HG02678 (cell line): ENCODE measurements at regions not wholly inside any gene's neighbourhood (a gene's known extent, or its start where the extent isn't known, plus 50 kb on each side); places are given as distances from the start of the nearest gene placed in this dataset.
"Not testable (repeated sequence)": the region's sequence is repeated elsewhere in the genome, so short reads cannot be mapped to it uniquely, and the experiment has no call there.

Experiments used
- ATAC-seq: cut with Tn5 transposase; IDR thresholded peaks from one replicate; pipeline ENCODE4 v1.9.1; 2021; ENCODE audit warnings: mild to moderate bottlenecking, moderate library complexity; ENCODE audit not compliant: unreplicated experiment

- no peak for ATAC-seq
Measured at GRCh38 chr15:96638793-96639192, 308.3 kb downstream of the NR2F2 start.

DNA sequence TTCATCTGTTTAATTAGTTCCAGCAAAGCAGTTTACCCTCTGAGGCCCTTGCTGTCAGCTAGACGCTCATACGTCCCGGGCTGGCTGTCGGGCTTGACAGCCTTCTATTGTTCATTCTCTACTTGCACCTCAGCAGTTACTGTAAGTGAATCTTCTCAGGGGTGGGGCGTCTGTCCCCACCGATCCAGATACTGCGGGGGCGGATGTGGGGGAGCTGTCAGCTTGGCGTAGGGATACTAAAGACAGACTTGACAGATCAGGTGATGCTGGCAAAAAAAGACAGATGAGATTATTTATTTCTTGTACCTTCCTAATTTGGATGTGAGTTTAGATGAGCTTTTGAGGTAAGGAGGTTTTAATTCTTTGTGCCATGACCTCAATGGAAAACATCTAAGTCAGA, 315.3 kb downstream of the NR2F2 start:
- no peak for ATAC-seq

GRCh38 chr15:96648866-96649265, 318.4 kb downstream of the NR2F2 start:
- ATAC-seq: no peak

DNA sequence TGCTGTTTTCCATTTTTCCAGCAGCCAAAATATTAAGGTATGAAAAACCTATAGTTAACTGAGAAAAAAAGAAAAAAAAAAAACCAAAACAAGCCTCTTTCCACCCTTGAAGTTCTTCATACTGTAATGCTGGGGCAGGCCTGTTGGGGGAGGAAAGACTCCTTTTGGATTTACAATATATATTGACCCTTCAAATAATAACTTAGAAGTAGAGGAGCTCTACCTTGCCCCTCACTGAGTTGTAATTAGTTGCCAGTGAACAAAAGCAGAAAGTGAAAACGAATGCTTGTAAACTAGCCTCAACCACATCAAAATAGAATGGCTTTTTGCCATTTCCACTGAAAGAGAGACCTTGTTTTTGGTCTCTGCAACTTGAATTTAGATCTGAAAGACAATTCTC, 326.6 kb downstream of the NR2F2 start:
- no peak for ATAC-seq

- ATAC-seq: not testable (repeated sequence)
Measured at GRCh38 chr15:96666979-96667378, 336.5 kb downstream of the NR2F2 start.

- ATAC-seq: no peak
Measured at GRCh38 chr15:96670389-96670788, 339.9 kb downstream of the NR2F2 start.

- ATAC-seq: no peak
Measured at GRCh38 chr15:96672629-96673028, 342.1 kb downstream of the NR2F2 start.

GRCh38 chr15:96678386-96678785, 347.9 kb downstream of the NR2F2 start:
- ATAC-seq: no peak

DNA sequence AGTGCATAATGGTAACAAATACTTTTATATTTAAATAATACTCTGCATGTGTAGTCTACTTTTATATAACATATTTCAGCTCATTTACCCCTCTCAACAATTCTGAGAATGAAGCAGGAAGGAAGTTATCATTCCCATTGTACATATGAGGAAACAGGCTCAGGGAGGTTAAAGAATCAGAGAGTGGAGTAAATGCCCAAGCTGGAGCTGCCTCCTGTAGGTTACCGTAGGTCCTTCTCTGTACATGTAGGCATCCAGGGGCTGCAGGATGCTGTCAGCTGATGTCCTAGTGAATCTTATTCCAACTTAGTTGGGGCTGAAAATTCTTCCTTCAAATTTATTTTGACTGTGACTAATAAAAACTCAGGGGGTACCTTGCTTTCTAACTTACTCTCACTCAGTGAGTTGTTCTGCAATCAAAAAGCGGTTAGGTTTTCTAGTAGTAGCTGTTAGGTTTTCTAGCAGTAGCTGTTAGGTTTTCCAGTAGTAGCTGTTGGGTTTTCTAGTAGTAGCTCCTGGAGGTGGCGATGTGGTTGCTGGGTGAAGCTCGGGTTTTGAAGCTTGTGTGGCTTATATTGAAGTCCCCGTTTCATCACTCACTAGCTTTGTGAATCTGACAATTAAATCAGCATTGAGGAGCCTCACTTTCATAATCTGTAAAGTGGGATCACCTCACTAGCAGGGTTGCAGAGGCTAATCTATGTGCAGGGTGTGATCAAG, 357.0 kb downstream of the NR2F2 start:
- ATAC-seq: no peak

- no peak for ATAC-seq
Measured at GRCh38 chr15:96690733-96691132, 360.2 kb downstream of the NR2F2 start.

DNA sequence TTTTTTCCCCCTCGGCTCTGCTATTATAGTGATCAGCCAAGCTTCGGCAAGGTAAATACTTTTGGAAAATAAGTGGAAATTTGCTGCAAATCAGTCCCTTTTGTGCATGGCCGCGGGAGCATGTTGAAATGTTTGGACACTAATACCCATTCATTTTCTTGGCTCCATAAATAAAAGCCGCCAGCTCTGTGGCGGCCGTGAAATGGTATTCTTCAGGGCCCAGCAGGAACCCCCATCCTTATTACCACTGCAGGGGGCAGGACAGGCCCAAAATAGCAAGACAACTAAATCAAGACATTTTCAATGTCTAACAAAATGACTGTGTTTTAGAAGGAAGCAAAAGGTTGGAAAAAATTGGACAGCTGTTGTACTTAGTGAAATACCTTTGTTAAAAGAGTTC, 362.3 kb downstream of the NR2F2 start:
- no peak for ATAC-seq

DNA sequence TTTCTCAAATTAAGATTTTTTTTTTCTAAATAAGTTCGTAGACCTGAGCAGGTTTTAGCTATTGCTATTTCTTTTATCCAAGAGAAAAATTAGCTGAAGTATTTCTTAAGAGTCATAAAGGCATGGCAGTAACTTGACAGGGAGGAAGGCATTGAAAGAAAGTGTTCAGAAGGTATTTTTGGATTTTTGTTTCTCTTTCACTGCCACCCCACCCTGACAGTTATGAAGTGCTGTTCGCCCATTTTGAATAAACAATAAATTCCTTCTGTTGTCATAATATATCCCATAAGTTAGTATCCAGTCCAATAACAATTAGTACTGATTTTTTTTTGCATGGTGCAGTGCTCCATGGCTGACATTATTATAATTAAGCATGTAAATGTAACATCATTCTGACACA, 363.0 kb downstream of the NR2F2 start:
- no peak for ATAC-seq

DNA sequence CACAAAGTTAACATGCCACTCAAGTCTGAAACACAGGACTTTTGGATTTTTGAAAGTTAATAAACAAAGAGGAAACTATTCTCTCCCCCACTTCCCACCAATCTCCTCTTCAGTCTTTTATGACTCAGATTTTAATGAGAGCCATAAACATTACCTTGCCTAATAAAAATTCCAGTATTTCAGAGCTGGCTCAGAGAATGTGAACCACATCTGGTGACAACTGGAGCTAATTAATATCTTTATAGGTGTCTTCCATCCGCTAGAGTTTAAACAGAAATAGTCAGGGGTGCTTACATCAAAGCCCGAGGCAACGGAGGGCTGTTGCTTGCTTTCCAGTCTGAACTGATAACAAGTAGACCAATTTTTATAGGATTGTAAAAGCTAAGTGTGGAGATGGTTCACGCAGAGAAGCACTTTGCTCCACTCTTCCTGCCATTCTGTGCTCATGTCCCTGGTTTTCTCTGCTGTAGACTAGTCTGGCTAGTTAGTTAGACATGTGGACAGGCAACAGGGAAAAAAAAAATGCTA, 363.6 kb downstream of the NR2F2 start:
- no peak for ATAC-seq

GRCh38 chr15:96695426-96695825, 364.9 kb downstream of the NR2F2 start:
- ATAC-seq: no peak

DNA sequence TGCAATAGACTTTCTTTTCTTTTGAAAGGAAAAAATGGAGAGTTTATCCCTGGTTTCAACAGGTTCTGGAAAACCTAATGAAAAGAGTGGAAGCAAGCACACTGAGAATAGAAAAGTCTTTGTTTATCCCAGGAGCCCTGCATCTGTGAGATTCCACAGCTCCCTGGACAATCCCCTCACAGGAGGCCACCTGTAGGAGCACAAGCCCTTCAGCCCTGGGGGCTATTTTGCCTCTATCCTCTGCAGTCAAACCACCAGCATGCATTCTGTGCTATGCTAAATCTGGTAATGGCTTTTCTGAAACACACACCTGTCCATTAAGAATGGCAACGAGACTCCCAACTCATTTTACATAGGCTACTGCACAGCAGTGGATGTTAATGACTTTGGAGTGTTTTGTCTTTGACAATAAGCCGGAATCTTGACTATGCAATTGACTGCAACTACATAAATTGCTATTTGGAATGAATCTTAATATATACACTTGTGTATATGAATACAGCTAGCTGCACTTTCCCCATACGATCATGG, 369.4 kb downstream of the NR2F2 start:
- no peak for ATAC-seq

DNA sequence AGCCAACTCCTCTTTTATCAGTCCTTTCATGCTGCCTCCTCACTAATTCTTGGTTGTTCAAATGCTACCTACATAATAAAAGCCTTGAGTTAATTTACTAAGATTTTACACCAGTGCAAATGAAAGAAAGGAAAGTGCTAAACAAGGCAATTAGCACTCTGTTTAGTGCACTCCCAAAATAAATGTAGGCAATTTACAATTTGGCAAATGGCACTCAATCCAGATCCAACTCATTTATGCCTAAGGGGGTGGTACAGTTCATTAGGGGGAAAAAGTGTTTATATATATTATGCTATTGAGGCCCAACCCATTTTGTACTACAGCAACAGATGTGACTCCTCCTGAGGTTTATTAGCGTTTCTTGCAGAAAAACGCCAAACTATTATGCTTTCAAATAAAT, 370.1 kb downstream of the NR2F2 start:
- ATAC-seq: no peak

- no peak for ATAC-seq
Measured at GRCh38 chr15:96701443-96701842, 370.9 kb downstream of the NR2F2 start.

GRCh38 chr15:96701877-96702276, 371.4 kb downstream of the NR2F2 start:
- no peak for ATAC-seq

- no peak for ATAC-seq
Measured at GRCh38 chr15:96702589-96702988, 372.1 kb downstream of the NR2F2 start.

- ATAC-seq: no peak
Measured at GRCh38 chr15:96703091-96703490, 372.6 kb downstream of the NR2F2 start.

DNA sequence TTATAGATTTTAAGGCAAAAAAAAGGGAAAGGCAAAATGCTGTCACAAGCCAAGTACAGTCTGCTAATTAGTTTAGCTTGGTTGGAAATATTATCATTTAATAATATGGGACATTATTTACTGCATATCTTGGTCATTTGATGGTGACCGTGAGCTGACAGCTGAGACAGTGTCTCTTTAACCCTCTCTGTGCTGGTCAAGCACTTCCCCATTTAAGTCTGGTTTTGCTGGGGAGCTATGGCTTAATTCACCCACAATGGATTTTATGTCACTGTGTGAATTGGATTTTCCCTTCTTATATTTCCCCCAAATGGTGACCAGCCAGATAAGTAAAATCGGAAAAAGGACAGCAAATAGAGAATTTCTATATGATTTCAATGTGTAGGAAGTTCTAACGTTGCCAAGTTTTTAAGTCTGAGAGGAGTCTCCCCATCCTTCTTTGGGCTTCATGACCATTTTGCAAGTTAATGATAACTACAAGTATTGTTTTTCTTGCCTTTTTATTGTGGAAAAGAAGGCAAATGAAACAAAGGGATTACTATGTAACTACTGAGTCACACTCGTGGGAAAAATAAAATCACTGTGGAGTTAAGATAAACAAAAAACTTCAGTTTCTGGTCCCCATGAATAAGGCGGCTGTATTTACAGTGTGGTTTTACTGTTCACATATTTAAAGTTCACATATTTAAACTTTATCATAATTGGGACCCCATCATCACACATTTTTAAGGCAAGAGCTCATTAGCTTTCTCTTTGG, 373.5 kb downstream of the NR2F2 start:
- no peak for ATAC-seq

DNA sequence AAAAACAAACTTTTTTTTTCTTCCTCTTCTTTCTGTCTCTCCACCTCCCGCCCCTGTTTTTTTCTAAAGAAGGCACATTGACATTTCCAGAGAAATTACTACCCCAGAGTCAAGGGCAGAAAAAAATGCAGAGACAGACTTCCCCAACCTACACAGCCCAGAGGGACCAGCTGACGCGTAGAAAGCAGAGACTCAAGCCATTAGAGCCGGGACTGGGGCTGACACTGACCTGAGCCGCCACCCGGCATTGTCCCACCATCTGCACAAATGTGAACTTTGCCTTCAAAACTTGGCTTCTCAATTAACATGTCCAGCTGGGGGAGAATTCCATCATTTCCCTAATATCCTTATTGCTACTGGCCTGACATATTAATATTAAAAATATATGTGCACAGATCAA, 385.6 kb downstream of the NR2F2 start:
- no peak for ATAC-seq
